ENCODE measurements at regions not wholly inside any gene's neighbourhood (a gene's known extent, or its start where the extent isn't known, plus 50 kb on each side); places are given as distances from the start of the nearest gene placed in this dataset.

GRCh38 chr2:100721693-100722092 lies 98.2 kb upstream of the NPAS2 start:
- Histone ChIP-seq H3K9me3 (no peaks in the 10 kb centered on the region), H3K27me3 (no peaks in the 10 kb centered on the region), H3K27ac (no peak overlapping the region), H3K4me1 (no peaks in the 10 kb centered on the region), H3K4me3 (no peak overlapping the region), H3K36me3 (no peaks in the 10 kb centered on the region)
- no peak for TF ChIP-seq CTCF (IDR thresholded peaks at IDR 0.05)
- no peak for DNase-seq (ENCODE audit: low spot score)

DNA sequence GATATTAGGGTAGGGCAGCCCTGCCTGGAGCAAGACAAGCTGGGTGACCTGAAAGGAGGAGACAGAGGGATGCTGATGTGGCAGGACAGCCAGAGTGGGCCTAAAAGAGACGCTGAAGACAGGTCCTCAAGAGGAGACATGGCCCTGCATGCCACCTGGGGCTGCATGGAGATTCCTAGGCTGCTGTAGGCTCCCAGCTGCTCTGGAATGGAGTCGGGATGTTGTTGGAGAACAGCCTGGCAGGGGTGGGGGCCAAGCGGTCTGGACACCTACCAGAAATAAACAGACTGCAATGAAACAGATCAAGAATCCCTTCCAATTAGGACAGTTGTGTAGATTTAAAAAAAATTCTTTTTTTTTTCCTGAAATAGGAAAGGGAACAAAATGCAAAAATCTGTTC lies 97.8 kb upstream of the NPAS2 start:
- Histone ChIP-seq H3K36me3 (no peaks in the 10 kb centered on the region), H3K27ac (no peak overlapping the region), H3K4me3 (no peak overlapping the region), H3K4me1 (no peaks in the 10 kb centered on the region), H3K27me3 (no peaks in the 10 kb centered on the region), H3K9me3 (no peaks in the 10 kb centered on the region)
- TF ChIP-seq CTCF (IDR thresholded peaks at IDR 0.05), result no peak
- no peak for DNase-seq (ENCODE audit: low spot score)

- Histone ChIP-seq H3K27ac (no peak overlapping the region), H3K4me3 (no peak overlapping the region), H3K4me1 (no peaks in the 10 kb centered on the region), H3K36me3 (no peaks in the 10 kb centered on the region), H3K9me3 (no peaks in the 10 kb centered on the region), H3K27me3 (no peaks in the 10 kb centered on the region)
- DNase-seq (ENCODE audit: low spot score), result no peak
- no peak for TF ChIP-seq CTCF (IDR thresholded peaks at IDR 0.05)
Observed at GRCh38 chr2:100726866-100727265, 93.1 kb upstream of the NPAS2 start.

DNA sequence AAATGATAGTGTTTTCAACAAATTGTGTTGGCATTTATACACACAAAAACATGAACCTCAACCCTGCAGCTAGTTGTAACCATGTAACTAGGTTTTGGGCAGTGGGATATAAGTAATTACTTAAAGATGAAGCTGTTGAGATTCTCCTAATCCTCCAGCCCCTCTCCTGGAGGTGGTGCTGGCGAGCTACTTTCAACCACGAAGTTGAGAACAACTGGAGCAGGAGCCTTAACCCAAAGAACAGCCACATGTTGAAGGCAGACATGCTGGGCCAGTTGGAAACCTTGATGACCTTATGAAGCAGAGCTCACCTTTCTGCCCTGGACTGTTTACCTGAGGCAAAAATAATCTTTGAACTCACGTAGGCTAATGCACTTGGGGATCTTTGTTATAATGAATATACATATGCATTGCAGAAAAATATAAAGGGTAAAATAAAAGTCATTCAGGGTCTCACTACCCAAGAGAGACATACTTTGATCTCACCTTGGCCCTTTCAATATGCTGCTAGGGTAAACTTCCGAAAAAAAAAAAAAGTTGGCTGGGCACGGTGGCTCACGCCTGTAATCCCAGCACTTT lies 89.6 kb upstream of the NPAS2 start:
- no peaks in the 10 kb centered on the region for H3K9me3 ChIP-seq
- H3K36me3 ChIP-seq, result no peaks in the 10 kb centered on the region
- peak; percentile 69 for DNase-seq (ENCODE audit: low spot score)
- no peak overlapping the region for H3K4me3 ChIP-seq
- peak; percentile 28 to 76 for TF ChIP-seq CTCF (IDR thresholded peaks at IDR 0.05)
- no peaks in the 10 kb centered on the region for H3K27me3 ChIP-seq
- peaks cover 0 to 9% of the 10 kb centered on the region in 2 donors for H3K4me1 ChIP-seq
- no peak overlapping the region for H3K27ac ChIP-seq

DNA sequence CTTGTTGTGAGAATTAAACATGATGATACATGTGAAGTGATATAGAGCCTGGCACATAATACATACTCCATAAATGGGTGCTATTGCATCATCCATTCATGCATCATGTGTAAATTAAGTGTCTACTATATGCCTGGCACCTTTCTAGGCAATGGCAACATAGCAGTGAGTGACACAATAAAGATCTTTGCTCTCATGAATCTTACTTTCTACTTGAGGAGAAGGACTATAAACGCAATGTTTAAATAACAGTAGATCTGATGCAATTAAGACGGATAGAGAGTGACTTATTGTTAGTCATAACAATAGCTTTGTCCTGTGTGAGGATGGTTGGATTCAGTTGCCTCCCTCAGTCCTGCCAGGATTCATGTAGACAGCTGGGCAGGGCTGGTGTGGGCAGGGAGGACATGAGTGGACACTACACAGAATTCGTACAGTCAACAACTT lies 88.4 kb upstream of the NPAS2 start:
- TF ChIP-seq CTCF (IDR thresholded peaks at IDR 0.05), result no peak
- DNase-seq (ENCODE audit: low spot score), result no peak
- no peaks in the 10 kb centered on the region for H3K9me3 ChIP-seq

More for the DNA sequence above, 88.4 kb upstream of the NPAS2 start:
- no peak overlapping the region for H3K27ac ChIP-seq
- H3K4me1 ChIP-seq, result peaks cover 0 to 9% of the 10 kb centered on the region in 2 donors
- H3K27me3 ChIP-seq, result no peaks in the 10 kb centered on the region
- H3K36me3 ChIP-seq, result no peaks in the 10 kb centered on the region
- no peak overlapping the region for H3K4me3 ChIP-seq

Data from right atrium auricular region (tissue), 2 donors.